Natural killer cell treated with Interleukin-12 subunit alpha and Interleukin-12 subunit beta and Interleukin-15 and Interleukin-18, amount 100 ng/mL, for 72 hours (primary cell): ENCODE measurements at regions not wholly inside any gene's neighbourhood (a gene's known extent, or its start where the extent isn't known, plus 50 kb on each side); places are given as distances from the start of the nearest gene placed in this dataset.

Experiments
- ATAC-seq, 2 donors: fragments of 150-1000 bp; cut with Tn5 transposase in 1 of 2; sonication (Bioruptor Pico), chemical (Tn5 transposase) in 1 of 2; 2 replicates each; pipeline ENCODE4 v1.10.0; 2021
- DNase-seq: peaks from one replicate; pipeline ENCODE4 v3.0.0; 2022; ENCODE audit warnings: low spot score
- H3K27ac Mint-ChIP-seq, 2 donors: 1 replicate in 1 of 2; 2 replicates in 1 of 2; pipeline ENCODE4 v1.8.0; 2022; ENCODE audit warnings: mixed read lengths in 2 of 2, mild to moderate bottlenecking in 1 of 2, moderate library complexity in 1 of 2
- H3K27me3 Mint-ChIP-seq, 2 donors: 1 replicate in 1 of 2; 2 replicates in 1 of 2; pipeline ENCODE4 v1.8.0; 2022; ENCODE audit warnings: mixed read lengths in 2 of 2
- H3K36me3 Mint-ChIP-seq: one replicate; pipeline ENCODE4 v1.8.0; 2022; ENCODE audit warnings: mixed read lengths
- H3K4me1 Mint-ChIP-seq, 2 donors: 1 replicate in 1 of 2; 2 replicates in 1 of 2; pipeline ENCODE4 v1.8.0; 2022; ENCODE audit warnings: low read depth in 2 of 2, mixed read lengths in 2 of 2, mild to moderate bottlenecking in 1 of 2
- H3K4me3 Mint-ChIP-seq: one replicate; pipeline ENCODE4 v1.8.0; 2022; ENCODE audit warnings: mixed read lengths
- H3K9me3 Mint-ChIP-seq: 2 replicates; pipeline ENCODE4 v1.8.0; 2022; ENCODE audit warnings: mixed read lengths

- Mint-ChIP-seq H3K36me3 (no peaks in the 10 kb centered on the region), H3K4me1 (peaks cover 0 to 4% of the 10 kb centered on the region in 2 donors), H3K4me3 (no peak overlapping the region), H3K27ac (no peak overlapping the region), H3K27me3 (peaks cover 8 to 20% of the 10 kb centered on the region in 2 donors), H3K9me3 (no peaks in the 10 kb centered on the region)
- no peak for DNase-seq
- no peak for ATAC-seq
Observed at GRCh38 chr3:18247139-18247695, 177.9 kb downstream of the SATB1 start.

GRCh38 chr3:18246336-18247060, 178.6 kb downstream of the SATB1 start:
- H3K9me3 Mint-ChIP-seq = no peaks in the 10 kb centered on the region
- H3K36me3 Mint-ChIP-seq = no peaks in the 10 kb centered on the region
- peaks cover 10 to 26% of the 10 kb centered on the region in 2 donors for H3K27me3 Mint-ChIP-seq
- ATAC-seq (no peak), DNase-seq (no peak)
- peaks cover 0 to 4% of the 10 kb centered on the region in 2 donors for H3K4me1 Mint-ChIP-seq
- H3K4me3 Mint-ChIP-seq = no peak overlapping the region
- H3K27ac Mint-ChIP-seq = no peak overlapping the region

GRCh38 chr3:18245721-18246120, 179.4 kb downstream of the SATB1 start:
- peak; percentile 36 to 82 for ATAC-seq

GRCh38 chr3:18241837-18242236, 183.3 kb downstream of the SATB1 start:
- DNase-seq = no peak
- H3K27ac Mint-ChIP-seq = no peak overlapping the region
- H3K4me1 Mint-ChIP-seq = peaks cover 7 to 20% of the 10 kb centered on the region in 2 donors
- ATAC-seq = no peak
- no peaks in the 10 kb centered on the region for H3K9me3 Mint-ChIP-seq
- no peak overlapping the region for H3K4me3 Mint-ChIP-seq
- H3K36me3 Mint-ChIP-seq = no peaks in the 10 kb centered on the region
- peaks cover 10 to 42% of the 10 kb centered on the region in 2 donors for H3K27me3 Mint-ChIP-seq

More at GRCh38 chr3:18245721-18246120, 179.4 kb downstream of the SATB1 start:
- H3K4me3 Mint-ChIP-seq = no peak overlapping the region
- no peaks in the 10 kb centered on the region for H3K9me3 Mint-ChIP-seq
- DNase-seq = no peak
- peaks cover 10 to 26% of the 10 kb centered on the region in 2 donors for H3K27me3 Mint-ChIP-seq
- H3K4me1 Mint-ChIP-seq = peaks cover 0 to under 1% of the 10 kb centered on the region in 2 donors
- no peaks in the 10 kb centered on the region for H3K36me3 Mint-ChIP-seq
- H3K27ac Mint-ChIP-seq = no peak overlapping the region

GRCh38 chr3:18239674-18240073, 185.5 kb downstream of the SATB1 start:
- peak in 1 of 2 donors; percentile 74 for ATAC-seq
- no peak for DNase-seq
- Mint-ChIP-seq H3K9me3 (no peaks in the 10 kb centered on the region), H3K36me3 (no peaks in the 10 kb centered on the region), H3K4me1 (peaks cover 7 to 20% of the 10 kb centered on the region in 2 donors), H3K27me3 (peaks cover 10 to 42% of the 10 kb centered on the region in 2 donors), H3K27ac (no peak overlapping the region), H3K4me3 (no peak overlapping the region)

GRCh38 chr3:18238746-18239331, 186.3 kb downstream of the SATB1 start:
- H3K4me3 Mint-ChIP-seq = no peak overlapping the region
- H3K9me3 Mint-ChIP-seq = no peaks in the 10 kb centered on the region
- DNase-seq (no peak), ATAC-seq (no peak)
- no peaks in the 10 kb centered on the region for H3K36me3 Mint-ChIP-seq
- H3K4me1 Mint-ChIP-seq = peaks cover 7 to 20% of the 10 kb centered on the region in 2 donors
- peaks cover 11 to 43% of the 10 kb centered on the region in 2 donors for H3K27me3 Mint-ChIP-seq
- no peak overlapping the region for H3K27ac Mint-ChIP-seq

- Mint-ChIP-seq H3K36me3 (no peaks in the 10 kb centered on the region), H3K4me3 (peak overlapping the region; percentile 43), H3K27me3 (peaks cover 13 to 43% of the 10 kb centered on the region in 2 donors), H3K4me1 (peaks cover 7 to 20% of the 10 kb centered on the region in 2 donors), H3K27ac (no peak overlapping the region), H3K9me3 (no peaks in the 10 kb centered on the region)
- DNase-seq = no peak
- ATAC-seq = no peak
Observed at GRCh38 chr3:18238332-18238731, 186.8 kb downstream of the SATB1 start.

GRCh38 chr3:18237251-18238005, 187.7 kb downstream of the SATB1 start:
- ATAC-seq (peak; percentile 83 to 87), DNase-seq (no peak)
- Mint-ChIP-seq H3K36me3 (no peaks in the 10 kb centered on the region), H3K9me3 (no peaks in the 10 kb centered on the region), H3K27ac (peak overlapping the region in 1 of 2 donors; percentile 17), H3K4me3 (peak overlapping the region; percentile 50), H3K27me3 (peaks cover 18 to 43% of the 10 kb centered on the region in 2 donors), H3K4me1 (peaks cover 7 to 20% of the 10 kb centered on the region in 2 donors)

- H3K9me3 Mint-ChIP-seq = no peaks in the 10 kb centered on the region
- peaks cover 7 to 20% of the 10 kb centered on the region in 2 donors for H3K4me1 Mint-ChIP-seq
- DNase-seq (no peak), ATAC-seq (no peak)
- peaks cover 16 to 37% of the 10 kb centered on the region in 2 donors for H3K27me3 Mint-ChIP-seq
- H3K36me3 Mint-ChIP-seq = no peaks in the 10 kb centered on the region
- H3K4me3 Mint-ChIP-seq = no peak overlapping the region
- no peak overlapping the region for H3K27ac Mint-ChIP-seq
Observed at GRCh38 chr3:18236726-18237125, 188.4 kb downstream of the SATB1 start.

- no peaks in the 10 kb centered on the region for H3K9me3 Mint-ChIP-seq
- no peak for DNase-seq
- no peak for ATAC-seq
- H3K36me3 Mint-ChIP-seq = no peaks in the 10 kb centered on the region
- H3K4me3 Mint-ChIP-seq = no peak overlapping the region
- H3K27ac Mint-ChIP-seq = no peak overlapping the region
- peaks cover 15 to 28% of the 10 kb centered on the region in 2 donors for H3K27me3 Mint-ChIP-seq
- peaks cover 7 to 18% of the 10 kb centered on the region in 2 donors for H3K4me1 Mint-ChIP-seq
Observed at GRCh38 chr3:18234717-18235335, 190.3 kb downstream of the SATB1 start.

- Mint-ChIP-seq H3K9me3 (no peaks in the 10 kb centered on the region), H3K27me3 (peaks cover 15 to 24% of the 10 kb centered on the region in 2 donors), H3K36me3 (no peaks in the 10 kb centered on the region), H3K4me3 (no peak overlapping the region), H3K4me1 (peaks cover 7 to 13% of the 10 kb centered on the region in 2 donors), H3K27ac (no peak overlapping the region)
- ATAC-seq = no peak
- DNase-seq = no peak
Observed at GRCh38 chr3:18233987-18234716, 191.0 kb downstream of the SATB1 start.

GRCh38 chr3:18232317-18232716, 192.8 kb downstream of the SATB1 start:
- H3K9me3 Mint-ChIP-seq = no peaks in the 10 kb centered on the region
- H3K27me3 Mint-ChIP-seq = peaks cover 20 to 28% of the 10 kb centered on the region in 2 donors
- H3K4me1 Mint-ChIP-seq = peaks cover 3 to 8% of the 10 kb centered on the region in 2 donors
- DNase-seq = no peak
- H3K36me3 Mint-ChIP-seq = no peaks in the 10 kb centered on the region
- no peak overlapping the region for H3K27ac Mint-ChIP-seq
- H3K4me3 Mint-ChIP-seq = no peak overlapping the region
- no peak for ATAC-seq

GRCh38 chr3:18228060-18228459, 197.1 kb downstream of the SATB1 start:
- Mint-ChIP-seq H3K27ac (no peak overlapping the region), H3K9me3 (no peaks in the 10 kb centered on the region), H3K36me3 (no peaks in the 10 kb centered on the region), H3K4me1 (peaks cover 9 to 10% of the 10 kb centered on the region in 2 donors), H3K27me3 (peaks cover 9 to 15% of the 10 kb centered on the region in 2 donors), H3K4me3 (no peak overlapping the region)
- DNase-seq = no peak
- ATAC-seq = no peak
